ENCODE measurements at regions not wholly inside any gene's neighbourhood (a gene's known extent, or its start where the extent isn't known, plus 50 kb on each side); places are given as distances from the start of the nearest gene placed in this dataset.

GRCh38 chr2:2705871-2706270, 374.8 kb upstream of the MYT1L start:
- TF ChIP-seq POLR2A (IDR thresholded peaks at IDR 0.05), result no peak
- no peak for TF ChIP-seq CTCF (IDR thresholded peaks at IDR 0.05)

Measured in thyroid gland (tissue), 4 donors.